ENCODE measurements at regions not wholly inside any gene's neighbourhood (a gene's known extent, or its start where the extent isn't known, plus 50 kb on each side); places are given as distances from the start of the nearest gene placed in this dataset.

DNA sequence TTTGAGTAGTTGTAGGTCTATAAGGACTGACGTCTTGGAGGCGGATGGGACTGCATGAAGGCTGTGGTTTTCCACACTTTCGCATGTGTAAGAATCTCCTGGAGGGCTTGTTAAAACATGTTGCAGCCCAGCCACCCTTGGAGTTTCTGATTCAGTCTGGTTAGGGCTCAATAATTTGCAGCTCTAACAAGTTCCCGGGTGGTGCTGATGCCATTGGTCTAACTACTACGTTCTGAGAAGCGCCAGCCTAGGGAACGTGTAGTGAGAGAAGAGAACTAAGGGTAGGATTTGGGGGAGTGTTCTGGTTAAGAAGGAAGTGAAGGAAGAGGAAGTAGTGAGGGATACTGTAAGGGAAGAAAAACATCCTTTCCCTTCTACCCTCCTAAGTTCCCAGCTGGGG is 138.9 kb downstream of the LARP7 start:
- no peak for TF ChIP-seq EZH2 (IDR thresholded peaks at IDR 0.05; ENCODE audit: low read depth)
- TF ChIP-seq, protein P1, sequence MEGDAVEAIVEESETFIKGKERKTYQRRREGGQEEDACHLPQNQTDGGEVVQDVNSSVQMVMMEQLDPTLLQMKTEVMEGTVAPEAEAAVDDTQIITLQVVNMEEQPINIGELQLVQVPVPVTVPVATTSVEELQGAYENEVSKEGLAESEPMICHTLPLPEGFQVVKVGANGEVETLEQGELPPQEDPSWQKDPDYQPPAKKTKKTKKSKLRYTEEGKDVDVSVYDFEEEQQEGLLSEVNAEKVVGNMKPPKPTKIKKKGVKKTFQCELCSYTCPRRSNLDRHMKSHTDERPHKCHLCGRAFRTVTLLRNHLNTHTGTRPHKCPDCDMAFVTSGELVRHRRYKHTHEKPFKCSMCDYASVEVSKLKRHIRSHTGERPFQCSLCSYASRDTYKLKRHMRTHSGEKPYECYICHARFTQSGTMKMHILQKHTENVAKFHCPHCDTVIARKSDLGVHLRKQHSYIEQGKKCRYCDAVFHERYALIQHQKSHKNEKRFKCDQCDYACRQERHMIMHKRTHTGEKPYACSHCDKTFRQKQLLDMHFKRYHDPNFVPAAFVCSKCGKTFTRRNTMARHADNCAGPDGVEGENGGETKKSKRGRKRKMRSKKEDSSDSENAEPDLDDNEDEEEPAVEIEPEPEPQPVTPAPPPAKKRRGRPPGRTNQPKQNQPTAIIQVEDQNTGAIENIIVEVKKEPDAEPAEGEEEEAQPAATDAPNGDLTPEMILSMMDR (conservative IDR thresholded peaks at IDR 0.05), result no peak
- Histone ChIP-seq H3K27ac (no peak overlapping the region), H4K20me1 (ENCODE audit: insufficient read depth) (no peaks in the 10 kb centered on the region), H3K4me3 (no peak overlapping the region), H3K4me2 (no peak overlapping the region), H3K79me2 (ENCODE audit: low read depth) (no peaks in the 10 kb centered on the region), H3F3A (ENCODE audit: insufficient read depth, low read depth) (no peaks in the 10 kb centered on the region), H3K9me3 (ENCODE audit: insufficient read depth, low read depth) (no peaks in the 10 kb centered on the region), H3K4me1 (replicated peaks; ENCODE audit: insufficient read depth) (no peaks in the 10 kb centered on the region), H2AFZ (no peak overlapping the region), H3K36me3 (ENCODE audit: low read depth) (no peaks in the 10 kb centered on the region), H3K9me2 (ENCODE audit: insufficient read depth) (no peaks in the 10 kb centered on the region), H3K27me3 (ENCODE audit: insufficient read depth, low read depth) (no peaks in the 10 kb centered on the region)
- ChIA-PET CTCF (interaction anchor here (0.6 kb wide), 1 partner anchor 163 kb away, joined by 4 read pairs; no protein-coding TSS in a partner anchor), POLR2A (ENCODE audit: unreplicated experiment) (interaction anchor here (0.6 kb wide), 1 partner anchor 23 kb away, joined by 4 read pairs; no protein-coding TSS in a partner anchor)
- intact Hi-C loops (cut with micrococcal nuclease; ENCODE audit: unreplicated experiment), result no loop called here
- DNase-seq, result no peak
- BruUV-seq (replicated peaks), result no TSS peak

DNA sequence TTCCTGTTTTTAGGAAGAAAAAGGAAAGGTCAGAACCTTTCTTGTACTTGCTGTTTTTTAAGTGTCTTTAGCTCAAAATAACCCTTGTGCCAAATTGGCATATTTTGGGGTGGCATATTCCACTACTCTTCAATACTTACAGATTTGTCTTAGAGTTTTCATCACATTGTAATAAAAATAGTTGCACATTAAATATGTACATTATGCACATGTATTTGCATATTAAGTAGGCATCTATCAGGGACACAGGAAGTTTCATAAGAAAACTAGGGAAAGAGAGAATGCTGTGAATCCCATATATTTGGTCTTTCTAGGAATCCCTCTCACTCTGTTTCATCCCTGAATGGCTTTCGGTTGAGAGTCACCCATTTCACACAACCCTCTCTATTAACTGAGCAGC is 139.6 kb downstream of the LARP7 start:
- no TSS peak for BruUV-seq (replicated peaks)
- TF ChIP-seq, protein P1 (conservative IDR thresholded peaks at IDR 0.05), result no peak
- no peak for TF ChIP-seq EZH2 (IDR thresholded peaks at IDR 0.05; ENCODE audit: low read depth)
- CTCF ChIA-PET, result interaction anchor here (0.6 kb wide), 2 partner anchors 162 to 1511 kb away, joined by 4 read pairs; no protein-coding TSS in a partner anchor

DNA sequence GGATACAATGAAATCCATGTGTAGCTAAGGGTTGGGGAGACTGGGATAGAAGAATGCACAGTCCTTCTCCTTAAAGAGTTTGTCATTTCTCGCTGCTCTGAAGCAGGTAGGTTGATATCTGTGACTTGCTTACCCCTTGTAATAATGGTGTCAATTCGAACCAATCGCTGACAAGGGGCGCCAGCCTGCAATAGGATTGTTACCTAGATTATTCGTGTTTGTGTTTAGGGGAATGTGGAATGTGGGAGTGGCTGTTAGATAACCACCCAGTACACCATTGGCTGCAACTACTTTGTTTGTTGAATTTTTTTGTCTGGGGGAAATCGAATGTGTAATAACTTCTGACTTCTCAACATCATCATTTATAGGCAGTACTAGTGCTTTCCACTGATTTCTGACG is 141.6 kb downstream of the LARP7 start:
- Histone ChIP-seq H3K9me2 (ENCODE audit: insufficient read depth) (no peaks in the 10 kb centered on the region), H3K79me2 (ENCODE audit: low read depth) (no peaks in the 10 kb centered on the region), H2AFZ (no peak overlapping the region), H3K4me1 (replicated peaks; ENCODE audit: insufficient read depth) (no peaks in the 10 kb centered on the region), H3K4me3 (no peak overlapping the region), H3K9me3 (ENCODE audit: insufficient read depth, low read depth) (no peaks in the 10 kb centered on the region), H3K36me3 (ENCODE audit: low read depth) (no peaks in the 10 kb centered on the region), H3K27ac (no peak overlapping the region), H3K27me3 (ENCODE audit: insufficient read depth, low read depth) (no peaks in the 10 kb centered on the region), H3K4me2 (no peak overlapping the region), H4K20me1 (ENCODE audit: insufficient read depth) (no peaks in the 10 kb centered on the region), H3F3A (ENCODE audit: insufficient read depth, low read depth) (no peaks in the 10 kb centered on the region)
- no peak for DNase-seq
- ChIA-PET POLR2A (ENCODE audit: unreplicated experiment) (no interaction called here), CTCF (no interaction called here)
- TF ChIP-seq, protein P1 (conservative IDR thresholded peaks at IDR 0.05), result no peak
- no peak for TF ChIP-seq EZH2 (IDR thresholded peaks at IDR 0.05; ENCODE audit: low read depth)
- intact Hi-C loops (cut with micrococcal nuclease; ENCODE audit: unreplicated experiment), result no loop called here
- BruUV-seq (replicated peaks), result no TSS peak

More for the DNA sequence above, 139.6 kb downstream of the LARP7 start:
- H4K20me1 ChIP-seq (ENCODE audit: insufficient read depth), result no peaks in the 10 kb centered on the region
- H3K4me2 ChIP-seq, result no peak overlapping the region
- DNase-seq, result no peak
- no peaks in the 10 kb centered on the region for H3K9me3 ChIP-seq (ENCODE audit: insufficient read depth, low read depth)
- no peaks in the 10 kb centered on the region for H3K4me1 ChIP-seq (replicated peaks; ENCODE audit: insufficient read depth)
- H3F3A ChIP-seq (ENCODE audit: insufficient read depth, low read depth), result no peaks in the 10 kb centered on the region
- intact Hi-C loops (cut with micrococcal nuclease; ENCODE audit: unreplicated experiment), result no loop called here
- no peaks in the 10 kb centered on the region for H3K79me2 ChIP-seq (ENCODE audit: low read depth)
- H3K9me2 ChIP-seq (ENCODE audit: insufficient read depth), result no peaks in the 10 kb centered on the region
- H3K27ac ChIP-seq, result no peak overlapping the region
- H3K27me3 ChIP-seq (ENCODE audit: insufficient read depth, low read depth), result no peaks in the 10 kb centered on the region
- H3K36me3 ChIP-seq (ENCODE audit: low read depth), result no peaks in the 10 kb centered on the region
- H2AFZ ChIP-seq, result no peak overlapping the region
- H3K4me3 ChIP-seq, result no peak overlapping the region
- POLR2A ChIA-PET (ENCODE audit: unreplicated experiment), result interaction anchor here (0.6 kb wide), 1 partner anchor 22 kb away, joined by 4 read pairs; no protein-coding TSS in a partner anchor
